Suprapubic skin (tissue), 4 donors: ENCODE measurements at regions not wholly inside any gene's neighbourhood (a gene's known extent, or its start where the extent isn't known, plus 50 kb on each side); places are given as distances from the start of the nearest gene placed in this dataset.

ENCODE experiments used
- DNase-seq, 2 donors: peaks; one replicate each; pipeline ENCODE4 v3.0.0-alpha.2; 2019; ENCODE audit warnings: low spot score in 2 of 2
- H3K27ac ChIP-seq: fragments of 200-600 bp; sonication (generic); one replicate; pipeline ENCODE4 v1.5.1; 2019
- H3K27me3 ChIP-seq: fragments of 200-600 bp; sonication (generic); one replicate; pipeline ENCODE4 v1.5.1; 2019
- H3K36me3 ChIP-seq: fragments of 200-600 bp; sonication (generic); one replicate; pipeline ENCODE4 v1.5.1; 2019
- H3K4me1 ChIP-seq: fragments of 200-600 bp; sonication (generic); one replicate; pipeline ENCODE4 v1.5.1; 2019
- H3K4me3 ChIP-seq: fragments of 200-600 bp; sonication (generic); one replicate; pipeline ENCODE4 v1.5.1; 2019; ENCODE audit warnings: mild to moderate bottlenecking
- H3K9me3 ChIP-seq: fragments of 200-600 bp; sonication (generic); one replicate; pipeline ENCODE4 v1.5.1; 2019
- EP300 ChIP-seq: sonication (generic); formaldehyde crosslinking; IDR thresholded peaks from one replicate; pipeline ENCODE4 v1.6.1; 2017; ENCODE audit warnings: antibody characterized with exemption
- POLR2A ChIP-seq, 2 donors: fragments of 450-650 bp; IDR thresholded peaks; one replicate each; pipeline ENCODE4 v1.6.1; 2017; ENCODE audit warnings: antibody characterized with exemption in 2 of 2, mild to moderate bottlenecking in 2 of 2, moderate library complexity in 2 of 2
- POLR2AphosphoS5 ChIP-seq, 3 donors: sonication (generic); formaldehyde crosslinking; IDR thresholded peaks; one replicate each; pipeline ENCODE4 v1.6.1; 2017; ENCODE audit warnings: antibody characterized with exemption in 3 of 3
- WGBS: methylation state at CpG from one replicate; pipeline ENCODE4 v1.1.5; 2018; 5-methylcytosine and 5-hydroxymethylcytosine counted together
- TF ChIP-seq, protein P1 (sequence below), 2 donors: fragments of 200-600 bp in 1 of 2; fragments of 450-650 bp in 1 of 2; sonication (generic) in 1 of 2; IDR thresholded peaks; one replicate each; pipeline ENCODE4 v1.5.1; 2016 to 2019; ENCODE audit warnings: antibody characterized with exemption in 2 of 2, mild to moderate bottlenecking in 1 of 2, moderate library complexity in 1 of 2

DNA sequence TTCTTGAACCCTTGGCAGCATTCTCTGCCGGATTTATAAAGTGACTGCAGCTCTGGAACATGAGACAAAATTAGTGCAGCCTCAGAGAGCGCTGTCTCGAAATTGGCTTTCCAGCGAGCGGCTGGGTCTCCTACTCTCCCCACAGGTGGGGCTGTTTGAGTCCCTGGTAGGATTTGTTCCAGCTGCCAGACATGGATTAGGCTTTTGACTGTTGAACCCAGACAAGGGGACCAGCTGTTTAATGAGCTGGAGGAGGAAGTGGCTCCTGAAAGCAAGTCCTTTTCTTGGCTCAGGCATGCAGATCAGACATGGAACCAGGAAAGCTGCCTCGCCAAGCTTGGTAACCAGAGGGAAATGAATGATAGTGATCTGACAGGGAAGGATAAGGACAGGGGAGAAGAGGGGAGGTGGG lies 69.6 kb downstream of the UBIAD1 start:
- no peak overlapping the region for H3K4me3 ChIP-seq
- H3K9me3 ChIP-seq, result no peaks in the 10 kb centered on the region
- H3K27ac ChIP-seq, result no peak overlapping the region
- no peak for TF ChIP-seq EP300
- TF ChIP-seq POLR2A (IDR thresholded peaks at IDR 0.05), result no peak
- no peak for TF ChIP-seq POLR2AphosphoS5 (IDR thresholded peaks at IDR 0.05)
- TF ChIP-seq, protein P1, sequence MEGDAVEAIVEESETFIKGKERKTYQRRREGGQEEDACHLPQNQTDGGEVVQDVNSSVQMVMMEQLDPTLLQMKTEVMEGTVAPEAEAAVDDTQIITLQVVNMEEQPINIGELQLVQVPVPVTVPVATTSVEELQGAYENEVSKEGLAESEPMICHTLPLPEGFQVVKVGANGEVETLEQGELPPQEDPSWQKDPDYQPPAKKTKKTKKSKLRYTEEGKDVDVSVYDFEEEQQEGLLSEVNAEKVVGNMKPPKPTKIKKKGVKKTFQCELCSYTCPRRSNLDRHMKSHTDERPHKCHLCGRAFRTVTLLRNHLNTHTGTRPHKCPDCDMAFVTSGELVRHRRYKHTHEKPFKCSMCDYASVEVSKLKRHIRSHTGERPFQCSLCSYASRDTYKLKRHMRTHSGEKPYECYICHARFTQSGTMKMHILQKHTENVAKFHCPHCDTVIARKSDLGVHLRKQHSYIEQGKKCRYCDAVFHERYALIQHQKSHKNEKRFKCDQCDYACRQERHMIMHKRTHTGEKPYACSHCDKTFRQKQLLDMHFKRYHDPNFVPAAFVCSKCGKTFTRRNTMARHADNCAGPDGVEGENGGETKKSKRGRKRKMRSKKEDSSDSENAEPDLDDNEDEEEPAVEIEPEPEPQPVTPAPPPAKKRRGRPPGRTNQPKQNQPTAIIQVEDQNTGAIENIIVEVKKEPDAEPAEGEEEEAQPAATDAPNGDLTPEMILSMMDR (IDR thresholded peaks at IDR 0.05), result no peak
- peaks cover 88% of the 10 kb centered on the region for H3K27me3 ChIP-seq
- WGBS, result 43% methylated on average over 6 of the region's 6 CpGs
- no peak for DNase-seq
- H3K36me3 ChIP-seq, result no peaks in the 10 kb centered on the region
- H3K4me1 ChIP-seq, result peaks cover 29% of the 10 kb centered on the region

DNA sequence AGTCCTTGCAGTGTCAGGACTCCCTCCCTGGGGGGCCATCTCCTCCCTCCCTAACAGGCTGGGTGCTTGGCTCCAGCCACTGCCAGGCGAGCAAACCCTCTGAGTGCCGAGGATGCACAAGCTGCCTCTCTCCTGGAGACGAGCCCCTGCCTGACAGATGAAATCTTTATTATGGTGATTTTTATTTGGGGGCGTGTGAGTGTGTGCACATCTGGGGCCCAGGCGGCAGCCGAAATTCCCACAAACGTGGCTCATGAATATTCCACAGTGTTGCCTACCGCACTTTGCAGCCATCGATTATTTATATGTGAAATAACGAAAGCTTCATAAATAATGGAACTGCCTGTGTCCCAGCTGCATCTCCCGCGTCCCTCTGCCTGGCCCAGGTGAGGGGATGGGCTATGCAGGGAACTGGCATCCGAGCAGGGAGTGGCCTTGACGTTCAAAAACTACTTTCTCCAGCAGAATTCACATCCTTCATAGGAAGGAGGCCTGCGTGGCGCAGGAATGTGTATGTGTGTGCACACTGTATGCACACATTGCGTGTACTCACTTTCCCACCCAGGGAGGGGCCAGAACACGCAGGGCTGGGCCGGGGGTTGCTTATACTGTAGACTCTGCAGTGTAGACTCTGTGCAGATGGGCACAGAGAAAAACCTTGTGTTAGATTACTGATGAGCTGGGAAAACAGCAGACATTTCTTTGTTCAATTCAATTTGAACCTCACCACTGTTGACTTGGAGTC lies 73.1 kb downstream of the UBIAD1 start:
- Histone ChIP-seq H3K4me3 (no peak overlapping the region), H3K27me3 (peaks cover 73% of the 10 kb centered on the region), H3K9me3 (no peaks in the 10 kb centered on the region), H3K27ac (no peak overlapping the region), H3K4me1 (peaks cover 17% of the 10 kb centered on the region), H3K36me3 (no peaks in the 10 kb centered on the region)
- TF ChIP-seq POLR2A (IDR thresholded peaks at IDR 0.05) (no peak), EP300 (no peak), POLR2AphosphoS5 (IDR thresholded peaks at IDR 0.05) (no peak)
- TF ChIP-seq, protein P1 (IDR thresholded peaks at IDR 0.05), result no peak
- DNase-seq, result no peak
- WGBS, result 45% methylated on average over 17 of the region's 19 CpGs

DNA sequence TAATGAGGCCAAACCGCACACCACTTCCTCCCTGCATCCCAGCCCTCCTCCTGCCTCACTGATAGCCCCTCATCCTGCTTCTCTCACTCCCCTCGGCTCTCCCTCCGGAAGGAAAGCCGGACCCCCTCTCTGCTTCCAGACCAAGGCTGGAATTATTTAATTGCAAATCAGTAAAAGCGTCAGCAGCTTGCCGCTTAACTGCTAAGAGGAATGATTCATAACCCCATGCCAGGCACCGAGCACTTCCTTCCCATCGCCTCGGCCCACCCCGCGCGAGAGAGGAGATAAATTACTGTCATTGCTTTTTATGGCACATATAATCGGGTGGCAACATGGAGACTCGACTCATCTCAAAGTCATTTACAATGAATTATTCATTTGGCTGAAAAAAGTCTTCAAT lies 77.3 kb downstream of the UBIAD1 start:
- no peak for DNase-seq
- Histone ChIP-seq H3K36me3 (no peaks in the 10 kb centered on the region), H3K27ac (no peak overlapping the region), H3K9me3 (no peaks in the 10 kb centered on the region), H3K4me3 (no peak overlapping the region), H3K4me1 (no peaks in the 10 kb centered on the region), H3K27me3 (peaks cover 63% of the 10 kb centered on the region)
- WGBS, result 38% methylated on average over 13 of the region's 14 CpGs
- no peak for TF ChIP-seq POLR2AphosphoS5 (IDR thresholded peaks at IDR 0.05)
- TF ChIP-seq, protein P1 (IDR thresholded peaks at IDR 0.05), result no peak
- TF ChIP-seq EP300, result no peak
- TF ChIP-seq POLR2A (IDR thresholded peaks at IDR 0.05), result no peak

DNA sequence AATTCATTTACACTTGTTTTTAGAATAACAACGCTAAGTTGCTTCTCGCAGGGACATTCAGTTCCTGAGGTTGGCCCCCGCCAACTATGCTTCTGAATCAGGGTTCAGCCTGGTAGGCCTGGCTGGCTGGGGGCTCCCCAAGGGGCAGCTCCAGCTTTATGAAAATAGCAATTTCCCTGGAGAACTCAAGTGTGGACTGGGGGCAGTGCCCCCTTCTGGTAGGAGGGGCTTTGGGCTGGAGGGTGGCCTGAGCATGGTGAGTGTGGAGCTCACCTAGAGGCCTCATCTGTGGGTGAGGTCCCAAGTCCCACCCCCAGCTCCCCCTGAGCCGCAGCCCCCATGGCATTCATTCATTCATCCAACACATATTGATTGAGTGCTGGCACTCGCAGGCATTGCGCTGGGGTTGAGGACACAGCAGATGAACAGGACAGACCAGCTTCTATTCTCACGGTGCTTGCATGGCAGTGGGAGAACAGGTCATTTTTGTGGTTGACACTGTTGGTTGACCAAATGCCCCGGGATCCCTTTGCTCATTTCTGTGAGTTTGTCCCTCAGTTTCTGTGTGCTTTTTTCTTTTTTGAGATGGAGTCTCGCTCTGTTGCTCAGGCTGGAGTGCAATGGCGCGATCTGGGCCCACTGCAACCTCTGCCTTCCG lies 79.2 kb downstream of the UBIAD1 start:
- WGBS, result 94% methylated on average over 11 of the region's 12 CpGs
- no peak overlapping the region for H3K4me3 ChIP-seq
- H3K36me3 ChIP-seq, result no peaks in the 10 kb centered on the region
- TF ChIP-seq, protein P1 (IDR thresholded peaks at IDR 0.05), result no peak
- no peak for TF ChIP-seq POLR2A (IDR thresholded peaks at IDR 0.05)
- DNase-seq, result no peak
- H3K9me3 ChIP-seq, result no peaks in the 10 kb centered on the region
- no peaks in the 10 kb centered on the region for H3K4me1 ChIP-seq
- H3K27ac ChIP-seq, result no peak overlapping the region
- H3K27me3 ChIP-seq, result peaks cover 64% of the 10 kb centered on the region
